AG09309 (cell line): ENCODE measurements at regions not wholly inside any gene's neighbourhood (a gene's known extent, or its start where the extent isn't known, plus 50 kb on each side); places are given as distances from the start of the nearest gene placed in this dataset.

Experiments
- DNase-seq: peaks from one replicate; pipeline ENCODE4 v3.0.0-alpha.2; 2010; ENCODE audit warnings: low read depth
- H3K4me3 ChIP-seq: 2 replicates; pipeline ENCODE4 v1.5.1; 2011; ENCODE audit warnings: mild to moderate bottlenecking, low read depth, low read length, moderate library complexity; ENCODE audit not compliant: control insufficient read depth
- TF ChIP-seq, protein P1 (sequence below): IDR thresholded peaks from 2 replicates; pipeline ENCODE4 v1.5.1; 2011; ENCODE audit warnings: mild to moderate bottlenecking, low read depth, low read length, inconsistent platforms; ENCODE audit not compliant: insufficient read depth, control insufficient read depth; ENCODE audit errors: missing control alignments

DNA sequence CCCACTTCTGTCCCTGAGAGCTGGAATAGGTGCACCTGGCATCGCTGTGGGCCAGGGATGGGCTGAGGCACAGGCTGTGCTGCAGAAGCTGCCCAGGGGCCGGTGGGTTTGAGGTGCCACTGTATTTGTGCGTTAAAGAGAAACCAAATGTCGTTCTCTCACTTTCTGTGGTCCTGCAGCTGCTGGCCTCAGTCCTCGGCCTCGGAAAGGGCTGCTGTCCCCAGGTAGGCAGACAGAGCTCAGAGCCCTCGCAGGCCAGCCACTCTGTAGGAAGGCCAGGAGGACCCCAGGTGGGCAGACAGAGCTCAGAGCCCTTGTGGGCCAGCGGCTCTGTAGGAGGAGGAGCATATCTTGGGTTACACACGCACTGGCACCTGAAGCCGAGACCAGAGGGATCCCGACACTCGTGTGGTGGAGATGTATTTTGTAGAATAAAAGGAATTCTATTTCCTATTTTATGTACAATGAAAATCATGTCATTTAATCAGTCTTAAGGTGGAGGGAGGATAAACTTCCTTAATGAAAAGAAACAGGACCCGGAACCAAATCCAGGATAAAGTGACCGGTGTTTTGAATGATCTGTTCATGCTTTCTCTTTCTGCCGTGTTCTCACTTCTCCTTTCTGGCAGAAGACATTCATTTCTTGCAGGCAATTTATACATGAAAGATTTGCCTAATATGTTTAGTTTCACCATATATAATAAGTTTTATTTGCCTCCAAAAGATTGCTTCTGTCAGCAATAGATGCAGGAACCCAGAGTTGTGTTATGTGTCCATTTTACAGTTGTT, 54.4 kb upstream of the HGFAC start:
- DNase-seq, result no peak

DNA sequence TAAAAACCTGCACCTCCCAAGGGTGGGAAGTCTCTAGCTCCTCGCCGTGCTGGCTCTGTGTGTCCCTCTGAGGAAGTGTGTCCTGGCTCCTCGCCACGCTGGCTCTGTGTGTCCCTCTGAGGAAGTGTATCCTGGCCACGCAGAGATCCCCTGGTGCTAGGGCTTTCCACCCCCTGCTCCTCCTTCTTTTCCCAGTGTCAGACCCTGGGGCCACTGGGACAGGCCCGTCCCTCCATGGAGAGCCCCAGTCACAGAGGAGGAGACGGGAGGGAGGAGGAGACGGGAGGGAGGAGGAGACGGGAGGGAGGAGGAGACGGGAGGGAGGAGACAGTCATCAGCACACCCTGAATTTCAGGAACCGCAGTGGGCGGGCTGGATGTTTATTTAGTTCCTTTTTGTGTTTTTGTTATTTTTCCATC, 53.8 kb upstream of the HGFAC start:
- TF ChIP-seq, protein P1, sequence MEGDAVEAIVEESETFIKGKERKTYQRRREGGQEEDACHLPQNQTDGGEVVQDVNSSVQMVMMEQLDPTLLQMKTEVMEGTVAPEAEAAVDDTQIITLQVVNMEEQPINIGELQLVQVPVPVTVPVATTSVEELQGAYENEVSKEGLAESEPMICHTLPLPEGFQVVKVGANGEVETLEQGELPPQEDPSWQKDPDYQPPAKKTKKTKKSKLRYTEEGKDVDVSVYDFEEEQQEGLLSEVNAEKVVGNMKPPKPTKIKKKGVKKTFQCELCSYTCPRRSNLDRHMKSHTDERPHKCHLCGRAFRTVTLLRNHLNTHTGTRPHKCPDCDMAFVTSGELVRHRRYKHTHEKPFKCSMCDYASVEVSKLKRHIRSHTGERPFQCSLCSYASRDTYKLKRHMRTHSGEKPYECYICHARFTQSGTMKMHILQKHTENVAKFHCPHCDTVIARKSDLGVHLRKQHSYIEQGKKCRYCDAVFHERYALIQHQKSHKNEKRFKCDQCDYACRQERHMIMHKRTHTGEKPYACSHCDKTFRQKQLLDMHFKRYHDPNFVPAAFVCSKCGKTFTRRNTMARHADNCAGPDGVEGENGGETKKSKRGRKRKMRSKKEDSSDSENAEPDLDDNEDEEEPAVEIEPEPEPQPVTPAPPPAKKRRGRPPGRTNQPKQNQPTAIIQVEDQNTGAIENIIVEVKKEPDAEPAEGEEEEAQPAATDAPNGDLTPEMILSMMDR, result no peak
- H3K4me3 ChIP-seq, result peak overlapping the region; percentile 39
- DNase-seq, result no peak

More for the DNA sequence above, 54.4 kb upstream of the HGFAC start:
- H3K4me3 ChIP-seq, result no peak overlapping the region
- TF ChIP-seq, protein P1, result no peak

DNA sequence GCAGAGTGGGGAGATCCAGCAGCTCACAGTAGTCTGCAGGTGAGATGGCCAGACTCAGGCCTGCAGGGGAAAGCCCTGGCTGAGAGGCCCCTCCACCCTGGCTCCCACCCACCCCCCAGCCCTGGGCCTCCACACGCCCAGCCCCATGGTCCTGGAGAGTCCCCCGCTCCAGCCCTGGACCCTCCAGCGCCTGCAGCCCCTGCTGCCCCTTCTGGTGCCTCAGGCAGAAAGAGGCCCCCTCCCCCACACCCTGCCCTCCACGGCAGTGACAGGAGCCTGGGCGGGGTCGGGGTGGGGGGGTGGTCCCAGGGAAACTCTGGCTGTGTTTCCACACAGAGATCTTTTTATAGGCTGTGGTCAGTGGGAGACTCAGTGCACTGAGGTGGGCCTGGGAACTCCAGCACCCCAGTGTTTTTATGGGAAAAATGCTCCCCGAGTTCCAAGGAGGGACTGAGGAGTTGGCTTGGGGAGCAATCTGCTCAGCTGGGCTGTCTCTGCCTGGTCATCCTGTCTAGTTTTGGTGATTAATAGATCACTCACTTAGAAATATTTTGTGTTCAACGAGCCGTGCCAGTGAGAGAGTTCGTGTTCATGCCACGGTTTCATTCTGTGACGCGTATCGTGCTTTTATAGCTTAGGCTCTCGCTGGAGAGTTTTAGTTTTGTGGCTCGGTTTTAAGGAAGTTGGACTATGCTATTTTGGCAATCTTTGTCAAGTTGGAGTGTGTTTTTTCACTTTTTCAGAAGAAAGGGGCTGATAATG, 53.1 kb upstream of the HGFAC start:
- peak overlapping the region; percentile 39 for H3K4me3 ChIP-seq
- peak; percentile 67 for DNase-seq
- TF ChIP-seq, protein P1, result no peak

DNA sequence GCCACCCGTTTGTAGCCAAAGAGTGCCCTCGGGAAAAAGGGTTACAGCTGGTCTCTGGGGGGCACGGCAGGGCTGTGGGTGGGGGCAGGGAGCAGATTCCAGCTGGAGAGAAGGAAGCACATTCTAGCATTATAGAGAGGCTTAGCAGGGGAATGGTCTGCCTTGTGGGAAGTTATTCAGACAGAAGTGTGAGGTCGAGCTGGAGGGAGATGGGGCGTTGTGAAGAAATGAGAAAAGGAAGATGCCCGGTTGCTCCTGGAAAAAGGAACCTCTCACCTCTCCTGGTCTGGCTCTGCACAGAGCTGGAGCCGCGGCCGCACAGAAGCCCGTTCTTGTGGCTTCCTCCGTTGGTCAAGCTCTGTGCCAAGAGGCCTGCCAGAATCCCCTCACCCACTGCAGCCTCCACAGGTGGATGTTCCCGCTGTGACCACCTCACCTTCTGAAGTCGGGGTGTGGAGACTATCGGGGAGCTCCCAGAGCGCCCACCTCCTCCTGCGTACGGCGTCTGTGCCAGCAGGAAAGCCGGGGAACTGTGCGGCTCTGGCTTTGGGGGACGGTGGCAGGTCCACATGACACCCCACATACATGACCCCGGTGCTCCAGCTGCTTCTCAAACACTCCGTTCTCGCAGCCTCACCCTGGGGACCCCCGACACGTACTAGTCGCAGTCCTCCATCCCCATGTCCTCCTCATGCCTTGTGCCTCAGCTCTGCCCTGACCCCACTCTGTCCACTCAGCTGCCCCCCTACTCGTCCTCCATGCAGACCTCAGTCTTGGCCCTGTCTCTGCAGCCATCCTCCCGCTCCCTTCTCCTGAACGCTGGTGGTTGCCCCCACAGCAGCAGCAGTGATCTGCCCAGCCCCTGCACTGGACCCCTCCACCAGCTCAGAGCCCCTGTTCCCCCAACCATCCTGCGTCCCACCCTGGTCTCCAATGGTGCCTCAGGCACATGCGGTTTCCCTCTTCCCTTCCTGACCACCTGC, 52.2 kb upstream of the HGFAC start:
- peak overlapping the region; percentile 39 for H3K4me3 ChIP-seq

DNA sequence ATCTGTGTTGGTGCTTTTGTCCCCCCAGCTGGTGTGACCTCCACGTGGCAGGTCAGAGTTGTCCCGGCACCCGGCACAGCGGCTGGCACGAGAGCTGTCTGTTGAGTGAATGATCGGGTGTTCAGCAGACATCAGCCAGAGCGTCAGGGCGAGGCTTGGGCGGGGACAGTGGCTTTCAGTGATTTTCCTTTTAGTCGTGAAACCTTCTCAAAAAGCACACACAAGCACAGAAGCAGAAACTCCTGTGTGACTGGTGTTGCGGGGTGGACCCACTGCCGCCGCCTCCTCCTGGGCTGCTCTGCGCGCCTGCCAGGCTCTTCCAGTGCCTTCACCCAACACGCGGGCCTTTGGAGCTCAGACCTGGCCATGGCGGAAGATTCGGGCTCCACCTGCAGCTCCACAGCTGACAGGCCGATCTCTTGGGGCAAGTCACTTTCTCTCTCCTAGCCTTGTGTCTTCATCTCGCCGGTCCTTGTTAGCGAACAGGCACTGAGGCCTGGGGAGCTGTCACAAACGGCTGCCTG, 51.4 kb upstream of the HGFAC start:
- TF ChIP-seq, protein P1, result no peak
- no peak for DNase-seq
- no peak overlapping the region for H3K4me3 ChIP-seq

More for the DNA sequence above, 52.2 kb upstream of the HGFAC start:
- TF ChIP-seq, protein P1, result no peak
- DNase-seq, result no peak

DNA sequence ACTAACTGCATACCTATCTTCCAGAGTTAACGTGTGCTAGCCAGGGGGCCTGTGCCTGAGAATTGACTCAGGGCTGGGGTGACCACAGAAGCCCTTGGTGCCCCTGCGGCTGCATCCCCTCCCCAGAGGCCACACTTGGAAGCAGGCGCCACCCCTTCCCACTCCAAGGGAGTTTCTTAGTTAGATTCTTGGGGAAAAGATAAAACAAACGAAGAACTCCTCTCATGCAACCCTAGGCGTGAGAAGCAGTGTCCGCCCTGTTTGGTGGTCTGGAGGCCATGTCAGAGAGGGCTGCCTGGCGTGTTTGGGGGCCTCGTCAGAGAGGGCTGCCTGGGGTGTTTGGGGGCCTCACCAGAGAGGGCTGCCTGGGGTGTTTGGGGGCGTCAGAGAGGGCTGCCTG, 50.3 kb upstream of the HGFAC start:
- H3K4me3 ChIP-seq, result no peak overlapping the region
- TF ChIP-seq, protein P1, result no peak
- no peak for DNase-seq
